ENCODE measurements at regions not wholly inside any gene's neighbourhood (a gene's known extent, or its start where the extent isn't known, plus 50 kb on each side); places are given as distances from the start of the nearest gene placed in this dataset.

- Mint-ChIP-seq H3K9me3 (no peaks in the 10 kb centered on the region), H3K4me3 (no peak overlapping the region), H3K4me1 (no peaks in the 10 kb centered on the region), H3K27ac (no peak overlapping the region), H3K27me3 (no peaks in the 10 kb centered on the region), H3K36me3 (no peaks in the 10 kb centered on the region)
- DNase-seq: no peak
- CTCF ChIA-PET: no interaction called here
These were observed 674.0 kb downstream of the PLCL1 start for GRCh38 chr2:198478361-198478760.

DNA sequence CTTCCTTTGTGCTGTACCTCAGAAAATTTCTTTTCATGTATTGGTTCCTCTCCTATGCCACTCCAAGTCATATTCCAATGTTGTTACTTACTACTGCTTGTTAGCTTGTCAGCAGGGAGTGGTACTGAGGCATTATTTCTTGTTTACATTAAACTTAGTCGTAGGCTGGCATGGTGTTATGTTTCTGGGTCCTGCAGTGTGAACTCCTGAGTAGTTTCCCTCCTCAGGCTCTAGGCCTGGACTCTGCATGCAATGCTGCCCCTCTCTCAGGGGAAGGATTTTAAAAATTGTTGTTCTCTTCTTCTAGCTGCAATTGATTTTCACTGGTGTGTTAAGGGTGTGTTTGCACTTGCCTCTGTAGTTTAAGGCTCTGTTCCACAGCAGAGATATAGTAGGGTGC lies 671.6 kb downstream of the PLCL1 start:
- CTCF ChIA-PET: interaction anchor here (1.0 kb wide), 1 partner anchor 73 kb away, joined by 3 read pairs; no protein-coding TSS in a partner anchor
- no peaks in the 10 kb centered on the region for H3K27me3 Mint-ChIP-seq
- no peak overlapping the region for H3K4me3 Mint-ChIP-seq

DNA sequence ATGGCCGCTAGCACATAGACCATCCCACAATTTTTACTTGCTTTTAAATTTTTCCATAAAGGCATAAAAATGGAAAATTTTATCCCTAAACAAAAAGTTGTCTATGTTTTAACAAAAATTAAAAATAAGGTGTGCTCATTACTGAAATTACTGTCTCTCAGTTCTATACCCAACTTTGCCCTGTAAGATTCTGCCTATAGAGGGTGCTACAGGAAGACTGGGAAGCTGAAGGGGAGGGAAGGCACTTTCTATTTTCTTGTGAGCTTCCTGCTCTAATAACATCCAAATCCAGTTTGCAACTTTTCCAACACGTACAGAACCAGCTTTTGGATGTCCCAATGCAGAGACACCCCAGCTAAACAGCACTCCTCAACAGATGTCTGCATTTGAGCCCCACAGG lies 666.9 kb downstream of the PLCL1 start:
- CTCF ChIA-PET: interaction anchor here (0.5 kb wide), 1 partner anchor 19 kb away, joined by 3 read pairs; no protein-coding TSS in a partner anchor

More for the DNA sequence above, 671.6 kb downstream of the PLCL1 start:
- Mint-ChIP-seq H3K36me3 (no peaks in the 10 kb centered on the region), H3K27ac (no peak overlapping the region), H3K4me1 (no peaks in the 10 kb centered on the region), H3K9me3 (no peaks in the 10 kb centered on the region)
- no peak for DNase-seq

GRCh38 chr2:198468136-198468535 lies 663.7 kb downstream of the PLCL1 start:
- Mint-ChIP-seq H3K27me3 (no peaks in the 10 kb centered on the region), H3K9me3 (no peaks in the 10 kb centered on the region), H3K27ac (no peak overlapping the region), H3K4me3 (no peak overlapping the region), H3K36me3 (no peaks in the 10 kb centered on the region), H3K4me1 (no peaks in the 10 kb centered on the region)
- CTCF ChIA-PET: no interaction called here
- no peak for DNase-seq

More for the DNA sequence above, 666.9 kb downstream of the PLCL1 start:
- DNase-seq: no peak
- no peak overlapping the region for H3K4me3 Mint-ChIP-seq
- no peak overlapping the region for H3K27ac Mint-ChIP-seq
- no peaks in the 10 kb centered on the region for H3K36me3 Mint-ChIP-seq
- no peaks in the 10 kb centered on the region for H3K9me3 Mint-ChIP-seq
- H3K4me1 Mint-ChIP-seq: no peaks in the 10 kb centered on the region
- H3K27me3 Mint-ChIP-seq: no peaks in the 10 kb centered on the region

GRCh38 chr2:198465970-198466369 lies 661.6 kb downstream of the PLCL1 start:
- CTCF ChIA-PET: no interaction called here
- no peaks in the 10 kb centered on the region for H3K27me3 Mint-ChIP-seq
- H3K4me1 Mint-ChIP-seq: no peaks in the 10 kb centered on the region
- H3K9me3 Mint-ChIP-seq: no peaks in the 10 kb centered on the region
- H3K4me3 Mint-ChIP-seq: no peak overlapping the region
- no peaks in the 10 kb centered on the region for H3K36me3 Mint-ChIP-seq
- no peak overlapping the region for H3K27ac Mint-ChIP-seq
- DNase-seq: no peak

DNA sequence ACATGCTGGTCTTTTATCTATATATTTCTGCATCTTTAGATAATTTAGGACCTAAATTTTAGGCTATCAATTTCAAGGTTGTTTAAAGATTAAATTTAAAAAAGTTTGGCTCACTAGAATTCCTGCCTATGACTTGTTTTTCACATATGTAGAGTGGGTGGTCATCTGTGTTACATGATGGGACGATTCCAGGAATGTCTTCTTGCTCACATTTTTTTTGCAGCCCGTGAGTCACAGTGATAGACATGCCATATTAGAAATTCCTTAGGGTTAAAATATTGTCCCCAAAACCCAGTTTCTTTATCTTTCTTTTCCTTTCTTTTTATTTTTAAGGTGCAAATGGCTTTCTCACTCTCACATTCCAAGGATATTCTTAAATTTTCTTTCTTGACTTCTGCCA lies 652.0 kb downstream of the PLCL1 start:
- Mint-ChIP-seq H3K27ac (no peak overlapping the region), H3K4me3 (no peak overlapping the region), H3K9me3 (no peaks in the 10 kb centered on the region), H3K27me3 (no peaks in the 10 kb centered on the region), H3K36me3 (no peaks in the 10 kb centered on the region), H3K4me1 (no peaks in the 10 kb centered on the region)
- no peak for DNase-seq
- CTCF ChIA-PET: no interaction called here

- DNase-seq: no peak
- Mint-ChIP-seq H3K27me3 (no peaks in the 10 kb centered on the region), H3K9me3 (no peaks in the 10 kb centered on the region), H3K36me3 (no peaks in the 10 kb centered on the region), H3K4me1 (no peaks in the 10 kb centered on the region), H3K4me3 (no peak overlapping the region), H3K27ac (no peak overlapping the region)
- CTCF ChIA-PET: no interaction called here
These were observed 649.5 kb downstream of the PLCL1 start for GRCh38 chr2:198453866-198454265.

GRCh38 chr2:198452327-198452726 lies 647.9 kb downstream of the PLCL1 start:
- H3K27ac Mint-ChIP-seq: no peak overlapping the region
- H3K4me1 Mint-ChIP-seq: no peaks in the 10 kb centered on the region
- H3K4me3 Mint-ChIP-seq: no peak overlapping the region
- CTCF ChIA-PET: interaction anchor here (0.7 kb wide), 1 partner anchor 19 kb away, joined by 3 read pairs; no protein-coding TSS in a partner anchor
- H3K36me3 Mint-ChIP-seq: no peaks in the 10 kb centered on the region
- H3K27me3 Mint-ChIP-seq: no peaks in the 10 kb centered on the region
- H3K9me3 Mint-ChIP-seq: no peaks in the 10 kb centered on the region
- DNase-seq: no peak

DNA sequence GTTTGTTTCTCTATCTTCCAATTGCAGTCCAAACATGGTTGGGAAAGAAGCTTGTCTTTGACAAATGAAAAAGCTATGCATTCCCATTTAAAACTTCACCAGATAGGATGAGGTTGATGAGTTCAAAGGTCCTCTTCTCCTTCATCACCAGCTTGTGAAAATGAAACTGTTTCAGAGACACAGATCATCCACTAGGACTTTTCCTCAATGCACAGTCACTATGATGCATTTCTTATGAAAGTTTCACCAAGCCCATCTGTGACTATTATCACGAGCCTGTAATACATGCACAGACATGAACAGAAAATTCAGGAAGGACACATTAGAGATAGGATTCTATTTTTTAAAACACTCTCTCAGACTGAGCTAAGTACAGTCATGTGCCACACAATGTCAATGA lies 644.4 kb downstream of the PLCL1 start:
- no peaks in the 10 kb centered on the region for H3K36me3 Mint-ChIP-seq
- no peaks in the 10 kb centered on the region for H3K4me1 Mint-ChIP-seq
- H3K27ac Mint-ChIP-seq: no peak overlapping the region
- no peak overlapping the region for H3K4me3 Mint-ChIP-seq
- CTCF ChIA-PET: no interaction called here
- H3K27me3 Mint-ChIP-seq: no peaks in the 10 kb centered on the region
- no peak for DNase-seq
- no peaks in the 10 kb centered on the region for H3K9me3 Mint-ChIP-seq

GRCh38 chr2:198444800-198445287 lies 640.5 kb downstream of the PLCL1 start:
- Mint-ChIP-seq H3K4me3 (no peak overlapping the region), H3K27me3 (no peaks in the 10 kb centered on the region), H3K4me1 (no peaks in the 10 kb centered on the region), H3K36me3 (no peaks in the 10 kb centered on the region), H3K27ac (no peak overlapping the region), H3K9me3 (no peaks in the 10 kb centered on the region)
- CTCF ChIA-PET: no interaction called here
- no peak for DNase-seq

DNA sequence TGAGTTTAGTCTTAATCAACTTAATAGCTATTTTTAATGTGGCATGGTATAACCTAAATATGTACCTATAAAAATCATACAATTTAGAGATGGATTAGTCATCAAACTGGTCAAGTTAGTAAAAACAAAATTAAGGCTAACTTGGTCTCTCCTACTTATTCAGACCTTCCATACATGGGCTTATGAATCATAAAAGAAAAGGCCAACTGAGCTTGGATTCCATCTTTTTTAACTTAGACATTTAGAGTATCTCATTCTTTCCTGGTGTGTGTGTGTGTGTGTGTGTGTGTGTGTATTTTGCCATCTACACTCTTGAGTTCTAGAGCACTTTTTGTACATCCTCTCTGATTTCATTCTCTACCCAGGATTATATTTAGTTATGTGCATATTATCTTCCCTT lies 637.5 kb downstream of the PLCL1 start:
- DNase-seq: no peak
- H3K27ac Mint-ChIP-seq: no peak overlapping the region
- no peak overlapping the region for H3K4me3 Mint-ChIP-seq
- no peaks in the 10 kb centered on the region for H3K4me1 Mint-ChIP-seq
- H3K27me3 Mint-ChIP-seq: no peaks in the 10 kb centered on the region
- H3K36me3 Mint-ChIP-seq: no peaks in the 10 kb centered on the region
- CTCF ChIA-PET: interaction anchor here (0.7 kb wide), 1 partner anchor 13 kb away, joined by 3 read pairs; no protein-coding TSS in a partner anchor
- no peaks in the 10 kb centered on the region for H3K9me3 Mint-ChIP-seq

GRCh38 chr2:198441246-198441645 lies 636.9 kb downstream of the PLCL1 start:
- Mint-ChIP-seq H3K36me3 (no peaks in the 10 kb centered on the region), H3K27me3 (no peaks in the 10 kb centered on the region), H3K4me1 (no peaks in the 10 kb centered on the region), H3K27ac (no peak overlapping the region), H3K9me3 (no peaks in the 10 kb centered on the region), H3K4me3 (no peak overlapping the region)
- DNase-seq: no peak
- CTCF ChIA-PET: interaction anchor here (0.7 kb wide), 1 partner anchor 14 kb away, joined by 3 read pairs; no protein-coding TSS in a partner anchor

DNA sequence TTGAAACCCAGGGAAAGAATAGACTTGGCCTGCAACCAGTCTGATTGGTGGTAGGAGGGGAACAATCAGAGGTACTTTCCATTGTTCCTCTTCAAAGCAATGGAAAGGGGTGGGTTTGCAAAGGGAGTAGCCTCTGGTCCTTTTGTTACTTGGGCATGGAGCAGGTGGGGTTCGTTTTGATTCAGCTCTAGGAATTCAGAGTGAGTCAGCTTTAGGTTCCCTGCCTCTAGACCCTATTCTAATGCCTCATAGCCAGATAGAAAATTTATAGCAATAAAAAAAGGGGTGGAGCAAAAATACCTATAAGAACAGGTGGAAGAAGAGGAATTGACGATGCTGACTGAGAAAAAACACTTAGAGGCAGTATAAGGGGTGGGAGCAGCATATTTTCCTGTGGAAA lies 636.4 kb downstream of the PLCL1 start:
- CTCF ChIA-PET: no interaction called here
- DNase-seq: no peak
- no peak overlapping the region for H3K27ac Mint-ChIP-seq
- no peaks in the 10 kb centered on the region for H3K4me1 Mint-ChIP-seq
- no peaks in the 10 kb centered on the region for H3K36me3 Mint-ChIP-seq
- no peak overlapping the region for H3K4me3 Mint-ChIP-seq
- no peaks in the 10 kb centered on the region for H3K27me3 Mint-ChIP-seq
- H3K9me3 Mint-ChIP-seq: no peaks in the 10 kb centered on the region

DNA sequence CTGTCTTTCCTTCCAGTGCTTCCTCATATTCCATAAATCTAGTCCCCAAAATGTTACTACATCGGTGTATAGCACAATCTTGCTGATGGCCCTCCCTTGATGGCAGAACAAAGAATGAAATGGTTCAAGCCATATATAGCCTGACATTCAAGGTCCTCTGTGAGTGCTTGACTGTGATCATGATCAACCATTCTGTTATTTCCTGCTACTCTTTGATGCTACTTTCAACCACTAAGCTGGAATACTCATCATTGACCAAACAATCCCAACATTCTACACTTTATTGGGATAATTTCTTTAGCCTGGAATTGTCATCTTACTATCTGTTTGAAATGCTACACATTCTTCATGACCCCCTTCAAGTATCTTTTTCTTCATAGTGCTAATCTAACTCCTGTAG lies 633.9 kb downstream of the PLCL1 start:
- Mint-ChIP-seq H3K36me3 (no peaks in the 10 kb centered on the region), H3K4me1 (no peaks in the 10 kb centered on the region), H3K27ac (no peak overlapping the region), H3K9me3 (no peaks in the 10 kb centered on the region), H3K27me3 (no peaks in the 10 kb centered on the region), H3K4me3 (no peak overlapping the region)
- no peak for DNase-seq
- CTCF ChIA-PET: no interaction called here

- Mint-ChIP-seq H3K4me1 (no peaks in the 10 kb centered on the region), H3K27ac (no peak overlapping the region), H3K36me3 (no peaks in the 10 kb centered on the region), H3K27me3 (no peaks in the 10 kb centered on the region), H3K4me3 (no peak overlapping the region), H3K9me3 (no peaks in the 10 kb centered on the region)
- DNase-seq: no peak
- CTCF ChIA-PET: no interaction called here
These were observed 619.7 kb downstream of the PLCL1 start for GRCh38 chr2:198424112-198424511.

GRCh38 chr2:198417836-198418235 lies 613.4 kb downstream of the PLCL1 start:
- peaks cover 4% of the 10 kb centered on the region for H3K27me3 Mint-ChIP-seq
- CTCF ChIA-PET: no interaction called here
- no peaks in the 10 kb centered on the region for H3K4me1 Mint-ChIP-seq
- no peaks in the 10 kb centered on the region for H3K9me3 Mint-ChIP-seq
- H3K27ac Mint-ChIP-seq: no peak overlapping the region
- no peak overlapping the region for H3K4me3 Mint-ChIP-seq
- H3K36me3 Mint-ChIP-seq: no peaks in the 10 kb centered on the region
- DNase-seq: no peak

Measured in activated naive CD4-positive, alpha-beta T cell treated with anti-CD3 and anti-CD28 coated beads, Interleukin-2, amount 10 ng/mL, durations not matched to agents 7 days and 5 days (primary cell).